ENCODE measurements at regions not wholly inside any gene's neighbourhood (a gene's known extent, or its start where the extent isn't known, plus 50 kb on each side); places are given as distances from the start of the nearest gene placed in this dataset.
A peak's percentile ranks its signal among the peaks of the same experiment; 100 is the strongest.

GRCh38 chr15:83362706-83363105 lies 78.2 kb upstream of the BNC1 start:
- H3K4me3 Mint-ChIP-seq: no peak overlapping the region
- Histone ChIP-seq H3K36me3 (ENCODE audit: insufficient read depth, low read length) (no peaks in the 10 kb centered on the region), H3K27me3 (ENCODE audit: insufficient read depth, low read length) (peaks cover 5% of the 10 kb centered on the region), H3K9me3 (ENCODE audit: control insufficient read depth in 1 of 2, low read length in 2 of 2) (no peaks in the 10 kb centered on the region), H3K4me3 (ENCODE audit: low read length in 2 of 2) (no peak overlapping the region), H3K27ac (ENCODE audit: low read depth, low read length) (no peak overlapping the region), H3K4me1 (ENCODE audit: insufficient read depth, low read length) (peaks cover 8% of the 10 kb centered on the region)
- DNase-seq: no peak
- ChIA-PET CTCF (ENCODE audit: partially characterized antibody) (no interaction called here), POLR2A (ENCODE audit: partially characterized antibody) (no interaction called here)
- H3K36me3 Mint-ChIP-seq: no peaks in the 10 kb centered on the region
- peaks cover 0 to 2% (median 0%) of the 10 kb centered on the region in 8 donors for H3K9me3 Mint-ChIP-seq
- H3K4me1 Mint-ChIP-seq: peaks cover 7 to 15% (median 13%) of the 10 kb centered on the region in 4 donors
- H3K27ac Mint-ChIP-seq: no peak overlapping the region
- peaks cover 30 to 33% of the 10 kb centered on the region in 2 donors for H3K27me3 Mint-ChIP-seq
- intact Hi-C loops (cut with micrococcal nuclease): no loop called here

GRCh38 chr15:83364501-83364900 lies 80.0 kb upstream of the BNC1 start:
- H3K4me3 Mint-ChIP-seq: peak overlapping the region in 3 of 8 donors; percentile 21 to 55 (median 43)
- intact Hi-C loops (cut with micrococcal nuclease): no loop called here
- peaks cover 7 to 15% (median 13%) of the 10 kb centered on the region in 4 donors for H3K4me1 Mint-ChIP-seq

GRCh38 chr15:83365370-83365938 lies 81.0 kb upstream of the BNC1 start:
- Histone ChIP-seq H3K9me3 (ENCODE audit: control insufficient read depth in 1 of 2, low read length in 2 of 2) (no peaks in the 10 kb centered on the region), H3K27me3 (ENCODE audit: insufficient read depth, low read length) (peaks cover 5% of the 10 kb centered on the region), H3K4me1 (ENCODE audit: insufficient read depth, low read length) (peaks cover 8% of the 10 kb centered on the region), H3K36me3 (ENCODE audit: insufficient read depth, low read length) (no peaks in the 10 kb centered on the region), H3K4me3 (ENCODE audit: low read length in 2 of 2) (no peak overlapping the region), H3K27ac (ENCODE audit: low read depth, low read length) (no peak overlapping the region)
- Mint-ChIP-seq H3K4me1 (peaks cover 7 to 15% (median 13%) of the 10 kb centered on the region in 4 donors), H3K27ac (peak overlapping the region in 1 of 7 donors; percentile 84), H3K27me3 (peaks cover 22 to 28% of the 10 kb centered on the region in 2 donors), H3K9me3 (peaks cover 0 to 2% (median 0%) of the 10 kb centered on the region in 8 donors), H3K4me3 (peak overlapping the region; percentile 42 to 82 (median 64)), H3K36me3 (no peaks in the 10 kb centered on the region)
- DNase-seq: no peak
- CTCF ChIA-PET (ENCODE audit: partially characterized antibody): no interaction called here
- POLR2A ChIA-PET (ENCODE audit: partially characterized antibody): no interaction called here
- intact Hi-C loops (cut with micrococcal nuclease): no loop called here

More at GRCh38 chr15:83364501-83364900, 80.0 kb upstream of the BNC1 start:
- Histone ChIP-seq H3K27ac (ENCODE audit: low read depth, low read length) (no peak overlapping the region), H3K27me3 (ENCODE audit: insufficient read depth, low read length) (peaks cover 5% of the 10 kb centered on the region), H3K36me3 (ENCODE audit: insufficient read depth, low read length) (no peaks in the 10 kb centered on the region), H3K4me1 (ENCODE audit: insufficient read depth, low read length) (peaks cover 8% of the 10 kb centered on the region), H3K4me3 (ENCODE audit: low read length in 2 of 2) (no peak overlapping the region), H3K9me3 (ENCODE audit: control insufficient read depth in 1 of 2, low read length in 2 of 2) (no peaks in the 10 kb centered on the region)
- Mint-ChIP-seq H3K36me3 (no peaks in the 10 kb centered on the region), H3K9me3 (peaks cover 0 to 2% (median 0%) of the 10 kb centered on the region in 8 donors), H3K27me3 (peaks cover 25 to 30% of the 10 kb centered on the region in 2 donors), H3K27ac (no peak overlapping the region)
- CTCF ChIA-PET (ENCODE audit: partially characterized antibody): no interaction called here
- DNase-seq: no peak
- POLR2A ChIA-PET (ENCODE audit: partially characterized antibody): no interaction called here

GRCh38 chr15:83372434-83372891 lies 74.7 kb upstream of the SH3GL3 start:
- POLR2A ChIA-PET (ENCODE audit: partially characterized antibody): interaction anchor here (0.6 kb wide), 1 partner anchor 18 kb away, joined by 3 read pairs; no protein-coding TSS in a partner anchor
- intact Hi-C loops (cut with micrococcal nuclease): no loop called here
- no peak overlapping the region for H3K4me3 ChIP-seq (ENCODE audit: low read length in 2 of 2)
- H3K36me3 ChIP-seq (ENCODE audit: insufficient read depth, low read length): no peaks in the 10 kb centered on the region
- H3K4me3 Mint-ChIP-seq: no peak overlapping the region
- H3K9me3 ChIP-seq (ENCODE audit: control insufficient read depth in 1 of 2, low read length in 2 of 2): no peaks in the 10 kb centered on the region
- no peaks in the 10 kb centered on the region for H3K4me1 ChIP-seq (ENCODE audit: insufficient read depth, low read length)
- H3K36me3 Mint-ChIP-seq: no peaks in the 10 kb centered on the region
- H3K27me3 ChIP-seq (ENCODE audit: insufficient read depth, low read length): peaks cover 6% of the 10 kb centered on the region
- H3K27ac ChIP-seq (ENCODE audit: low read depth, low read length): no peak overlapping the region
- H3K9me3 Mint-ChIP-seq: peaks cover 0 to 1% (median 0%) of the 10 kb centered on the region in 8 donors
- no peaks in the 10 kb centered on the region for H3K4me1 Mint-ChIP-seq
- peaks cover 27 to 40% of the 10 kb centered on the region in 2 donors for H3K27me3 Mint-ChIP-seq
- no peak overlapping the region for H3K27ac Mint-ChIP-seq
- CTCF ChIA-PET (ENCODE audit: partially characterized antibody): no interaction called here
- no peak for DNase-seq

- ChIA-PET CTCF (ENCODE audit: partially characterized antibody) (no interaction called here), POLR2A (ENCODE audit: partially characterized antibody) (no interaction called here)
- Mint-ChIP-seq H3K36me3 (no peaks in the 10 kb centered on the region), H3K4me1 (peaks cover 0 to 1% (median 0%) of the 10 kb centered on the region in 4 donors), H3K9me3 (peaks cover 0 to 2% (median 0%) of the 10 kb centered on the region in 8 donors), H3K27me3 (peaks cover 31 to 32% of the 10 kb centered on the region in 2 donors), H3K4me3 (no peak overlapping the region), H3K27ac (no peak overlapping the region)
- peaks cover 7% of the 10 kb centered on the region for H3K27me3 ChIP-seq (ENCODE audit: insufficient read depth, low read length)
- no peak for DNase-seq
- no peak overlapping the region for H3K4me3 ChIP-seq (ENCODE audit: low read length in 2 of 2)
- intact Hi-C loops (cut with micrococcal nuclease): no loop called here
- H3K4me1 ChIP-seq (ENCODE audit: insufficient read depth, low read length): no peaks in the 10 kb centered on the region
- H3K27ac ChIP-seq (ENCODE audit: low read depth, low read length): no peak overlapping the region
- H3K36me3 ChIP-seq (ENCODE audit: insufficient read depth, low read length): no peaks in the 10 kb centered on the region
- no peaks in the 10 kb centered on the region for H3K9me3 ChIP-seq (ENCODE audit: control insufficient read depth in 1 of 2, low read length in 2 of 2)
Measured at GRCh38 chr15:83378921-83379578, 68.1 kb upstream of the SH3GL3 start.

GRCh38 chr15:83379579-83379959 lies 67.6 kb upstream of the SH3GL3 start:
- CTCF ChIA-PET (ENCODE audit: partially characterized antibody): no interaction called here
- no peak overlapping the region for H3K4me3 Mint-ChIP-seq

GRCh38 chr15:83380059-83380458 lies 67.1 kb upstream of the SH3GL3 start:
- Histone ChIP-seq H3K36me3 (ENCODE audit: insufficient read depth, low read length) (no peaks in the 10 kb centered on the region), H3K4me1 (ENCODE audit: insufficient read depth, low read length) (no peaks in the 10 kb centered on the region), H3K27me3 (ENCODE audit: insufficient read depth, low read length) (peaks cover 7% of the 10 kb centered on the region), H3K27ac (ENCODE audit: low read depth, low read length) (no peak overlapping the region), H3K4me3 (ENCODE audit: low read length in 2 of 2) (no peak overlapping the region), H3K9me3 (ENCODE audit: control insufficient read depth in 1 of 2, low read length in 2 of 2) (no peaks in the 10 kb centered on the region)
- no peak overlapping the region for H3K27ac Mint-ChIP-seq
- intact Hi-C loops (cut with micrococcal nuclease): no loop called here
- no peak for DNase-seq
- ChIA-PET POLR2A (ENCODE audit: partially characterized antibody) (no interaction called here), CTCF (ENCODE audit: partially characterized antibody) (no interaction called here)
- H3K4me3 Mint-ChIP-seq: no peak overlapping the region
- H3K9me3 Mint-ChIP-seq: peaks cover 0 to 2% (median 0%) of the 10 kb centered on the region in 8 donors
- H3K27me3 Mint-ChIP-seq: peaks cover 25 to 28% of the 10 kb centered on the region in 2 donors
- H3K36me3 Mint-ChIP-seq: no peaks in the 10 kb centered on the region
- H3K4me1 Mint-ChIP-seq: peaks cover 0 to 1% (median 0%) of the 10 kb centered on the region in 4 donors

More at GRCh38 chr15:83379579-83379959, 67.6 kb upstream of the SH3GL3 start:
- no peak overlapping the region for H3K4me3 ChIP-seq (ENCODE audit: low read length in 2 of 2)
- H3K4me1 Mint-ChIP-seq: peaks cover 0 to 1% (median 0%) of the 10 kb centered on the region in 4 donors
- peaks cover 7% of the 10 kb centered on the region for H3K27me3 ChIP-seq (ENCODE audit: insufficient read depth, low read length)
- intact Hi-C loops (cut with micrococcal nuclease): no loop called here
- no peak overlapping the region for H3K27ac Mint-ChIP-seq
- H3K27ac ChIP-seq (ENCODE audit: low read depth, low read length): no peak overlapping the region
- no peaks in the 10 kb centered on the region for H3K36me3 Mint-ChIP-seq
- H3K4me1 ChIP-seq (ENCODE audit: insufficient read depth, low read length): no peaks in the 10 kb centered on the region
- H3K36me3 ChIP-seq (ENCODE audit: insufficient read depth, low read length): no peaks in the 10 kb centered on the region
- peaks cover 26 to 28% of the 10 kb centered on the region in 2 donors for H3K27me3 Mint-ChIP-seq
- H3K9me3 ChIP-seq (ENCODE audit: control insufficient read depth in 1 of 2, low read length in 2 of 2): no peaks in the 10 kb centered on the region
- DNase-seq: no peak
- peaks cover 0 to 2% (median 0%) of the 10 kb centered on the region in 8 donors for H3K9me3 Mint-ChIP-seq
- POLR2A ChIA-PET (ENCODE audit: partially characterized antibody): no interaction called here
